ENCODE measurements at regions not wholly inside any gene's neighbourhood (a gene's known extent, or its start where the extent isn't known, plus 50 kb on each side); places are given as distances from the start of the nearest gene placed in this dataset.

GRCh38 chr1:218024211-218024720 lies 260.8 kb upstream of the RRP15 start:
- Histone ChIP-seq H3K36me3 (ENCODE audit: control insufficient read depth in 2 of 4, insufficient read depth in 4 of 4, low read length in 3 of 4) (no peaks in the 10 kb centered on the region), H3K27ac (ENCODE audit: low read depth, low read length) (no peak overlapping the region), H3K79me1 (ENCODE audit: low read depth, low read length) (no peaks in the 10 kb centered on the region), H4K8ac (ENCODE audit: extremely low read depth, insufficient read depth, low read length) (no peak overlapping the region), H2AFZ (ENCODE audit: low read length) (no peak overlapping the region), H3K9ac (replicated peaks in 1 of 4; ENCODE audit: extremely low read depth in 1 of 4, low read depth in 3 of 4, low read length in 3 of 4) (no peak overlapping the region), H2AK5ac (ENCODE audit: low read depth, low read length) (no peak overlapping the region), H2BK15ac (ENCODE audit: low read length) (no peak overlapping the region), H3K23ac (ENCODE audit: insufficient read length) (no peak overlapping the region), H2BK20ac (ENCODE audit: low read length) (no peak overlapping the region), H3K4me3 (ENCODE audit: extremely low read depth in 1 of 4, insufficient read depth in 2 of 4, low read depth in 3 of 4, low read length in 4 of 4) (no peak overlapping the region), H3K56ac (replicated peaks; ENCODE audit: insufficient read length, low read depth, low read length) (no peak overlapping the region), H3K4ac (replicated peaks; ENCODE audit: insufficient read length, low read depth, low read length) (no peak overlapping the region), H2BK120ac (replicated peaks; ENCODE audit: low read depth, low read length) (no peak overlapping the region), H4K20me1 (replicated peaks in 1 of 2; ENCODE audit: control insufficient read depth in 1 of 2, insufficient read depth in 2 of 2, low read length in 2 of 2) (no peaks in the 10 kb centered on the region), H2BK12ac (ENCODE audit: low read depth, low read length) (no peak overlapping the region), H4K5ac (ENCODE audit: insufficient read length, low read depth, low read length) (no peak overlapping the region), H3K14ac (ENCODE audit: insufficient read length) (no peak overlapping the region), H3K9me3 (ENCODE audit: insufficient read depth in 2 of 2, low read depth in 1 of 2, low read length in 1 of 2) (peaks cover 10% of the 10 kb centered on the region in 2 experiments), H3K4me2 (ENCODE audit: insufficient read depth in 1 of 2, low read depth in 2 of 2, low read length in 2 of 2) (no peak overlapping the region), H3K4me1 (replicated peaks in 1 of 4; ENCODE audit: control insufficient read depth in 3 of 4, insufficient read depth in 4 of 4, low read length in 3 of 4) (no peaks in the 10 kb centered on the region; a peak in 1 of 7 replicates), H4K91ac (replicated peaks; ENCODE audit: insufficient read length, low read length) (no peak overlapping the region), H3K27me3 (replicated peaks in 1 of 4; ENCODE audit: control insufficient read depth in 3 of 4, extremely low read depth in 1 of 4, insufficient read depth in 3 of 4, low read length in 3 of 4) (peaks cover 0 to 1% (median 0%) of the 10 kb centered on the region in 4 experiments; a peak in 1 of 7 replicates), H3K79me2 (ENCODE audit: control insufficient read depth in 1 of 2, insufficient read depth in 2 of 2, low read length in 2 of 2) (no peaks in the 10 kb centered on the region), H2BK5ac (ENCODE audit: low read depth, low read length) (no peak overlapping the region), H3K18ac (ENCODE audit: extremely low read depth, low read length) (no peak overlapping the region), H3K23me2 (ENCODE audit: low read depth, low read length) (no peaks in the 10 kb centered on the region)
- no peak for DNase-seq (ENCODE audit: low read depth in 1 of 2, low spot score in 2 of 2)
- WGBS, 2 experiments (ENCODE audit: extremely low coverage in 1 of 2, insufficient coverage in 1 of 2, insufficient read length in 1 of 2, insufficient replicate concordance in 2 of 2, low coverage in 1 of 2, low lambda C conversion rate in 2 of 2, missing lambda C conversion rate in 1 of 2): 81% methylated on average over 2 of the region's 2 CpGs; no CpG with 5 or more reads in 1 of the 2 experiments
- CTCF ChIA-PET (ENCODE audit: partially characterized antibody): no interaction called here
- no peak for FAIRE-seq
- POLR2A ChIA-PET (ENCODE audit: partially characterized antibody): no interaction called here
- no peak for TF ChIP-seq BACH1 (IDR thresholded peaks at IDR 0.05; ENCODE audit: low read length)
- TF ChIP-seq ATF3 (IDR thresholded peaks at IDR 0.05; ENCODE audit: insufficient read depth, low read depth, low read length): no peak
- no peak for TF ChIP-seq SIRT6 (IDR thresholded peaks at IDR 0.05; ENCODE audit: low read length)
- no peak for TF ChIP-seq TAF1 (IDR thresholded peaks at IDR 0.05; ENCODE audit: low read depth, low read length)
- no peak for TF ChIP-seq KDM4A (IDR thresholded peaks at IDR 0.05; ENCODE audit: low read depth, low read length, severe bottlenecking)
- TF ChIP-seq POLR2AphosphoS5 (IDR thresholded peaks at IDR 0.05; ENCODE audit: low read depth, low read length): no peak
- no peak for TF ChIP-seq TBP (IDR thresholded peaks at IDR 0.05; ENCODE audit: low read depth, low read length)
- TF ChIP-seq RNF2 (IDR thresholded peaks at IDR 0.05; ENCODE audit: borderline replicate concordance, low read depth, low read length, missing control alignments, poor library complexity, severe bottlenecking): no peak
- TF ChIP-seq TEAD4 (IDR thresholded peaks at IDR 0.05; ENCODE audit: low read depth, low read length): no peak
- no peak for TF ChIP-seq CEBPB (IDR thresholded peaks at IDR 0.05; ENCODE audit: low read depth, low read length)
- no peak for TF ChIP-seq E2F6 (IDR thresholded peaks at IDR 0.05)
- no peak for TF ChIP-seq SIN3A (conservative IDR thresholded peaks at IDR 0.05 in 1 of 2, IDR thresholded peaks at IDR 0.05 in 1 of 2; ENCODE audit: low read depth in 1 of 2, low read length in 2 of 2)
- TF ChIP-seq EGR1 (IDR thresholded peaks at IDR 0.05; ENCODE audit: borderline replicate concordance, low read depth, low read length): no peak
- TF ChIP-seq FOSL1 (IDR thresholded peaks at IDR 0.05; ENCODE audit: insufficient read depth, low read depth, low read length): no peak
